ENCODE measurements at regions not wholly inside any gene's neighbourhood (a gene's known extent, or its start where the extent isn't known, plus 50 kb on each side); places are given as distances from the start of the nearest gene placed in this dataset.

GRCh38 chr3:157595259-157595658 lies 92.0 kb upstream of the VEPH1 start:
- TF ChIP-seq, protein P1, sequence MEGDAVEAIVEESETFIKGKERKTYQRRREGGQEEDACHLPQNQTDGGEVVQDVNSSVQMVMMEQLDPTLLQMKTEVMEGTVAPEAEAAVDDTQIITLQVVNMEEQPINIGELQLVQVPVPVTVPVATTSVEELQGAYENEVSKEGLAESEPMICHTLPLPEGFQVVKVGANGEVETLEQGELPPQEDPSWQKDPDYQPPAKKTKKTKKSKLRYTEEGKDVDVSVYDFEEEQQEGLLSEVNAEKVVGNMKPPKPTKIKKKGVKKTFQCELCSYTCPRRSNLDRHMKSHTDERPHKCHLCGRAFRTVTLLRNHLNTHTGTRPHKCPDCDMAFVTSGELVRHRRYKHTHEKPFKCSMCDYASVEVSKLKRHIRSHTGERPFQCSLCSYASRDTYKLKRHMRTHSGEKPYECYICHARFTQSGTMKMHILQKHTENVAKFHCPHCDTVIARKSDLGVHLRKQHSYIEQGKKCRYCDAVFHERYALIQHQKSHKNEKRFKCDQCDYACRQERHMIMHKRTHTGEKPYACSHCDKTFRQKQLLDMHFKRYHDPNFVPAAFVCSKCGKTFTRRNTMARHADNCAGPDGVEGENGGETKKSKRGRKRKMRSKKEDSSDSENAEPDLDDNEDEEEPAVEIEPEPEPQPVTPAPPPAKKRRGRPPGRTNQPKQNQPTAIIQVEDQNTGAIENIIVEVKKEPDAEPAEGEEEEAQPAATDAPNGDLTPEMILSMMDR (conservative IDR thresholded peaks at IDR 0.05 in 1 of 2, IDR thresholded peaks at IDR 0.05 in 1 of 2; ENCODE audit: extremely low read depth in 1 of 2, insufficient read depth in 1 of 2, low read depth in 1 of 2, low read length in 2 of 2): no peak
- no peak for TF ChIP-seq EZH2 (IDR thresholded peaks at IDR 0.05; ENCODE audit: borderline replicate concordance, low read length)

Data from mammary epithelial cell (primary cell).